Activated CD4-positive, alpha-beta T cell treated with anti-CD3 and anti-CD28 coated beads, Interleukin-2, amount 10 ng/mL, durations not matched to agents 7 days and 5 days (primary cell): ENCODE measurements at regions not wholly inside any gene's neighbourhood (a gene's known extent, or its start where the extent isn't known, plus 50 kb on each side); places are given as distances from the start of the nearest gene placed in this dataset.
"Not testable (repeated sequence)": the region's sequence is repeated elsewhere in the genome, so short reads cannot be mapped to it uniquely, and the experiment has no call there.

ENCODE experiments used
- CTCF ChIA-PET: fragments of 350-600 bp; sonication (Branson Sonifier 250); formaldehyde crosslinking; loops from one replicate; lab custom pipeline; 2021; ENCODE audit warnings: antibody characterized with exemption; lab: Charles Lee
- POLR2A ChIA-PET: fragments of 350-600 bp; sonication (Branson Sonifier 250); formaldehyde crosslinking; loops from one replicate; lab custom pipeline; 2021; ENCODE audit warnings: antibody characterized with exemption; lab: Charles Lee
- DNase-seq: peaks from one replicate; pipeline ENCODE4 v3.0.0-alpha.2; 2020
- H3K27ac Mint-ChIP-seq: one replicate; pipeline ENCODE4 v1.8.0; 2021; ENCODE audit warnings: mild to moderate bottlenecking, moderate library complexity, mixed read lengths
- H3K27me3 Mint-ChIP-seq: one replicate; pipeline ENCODE4 v1.8.0; 2021; ENCODE audit warnings: mixed read lengths
- H3K36me3 Mint-ChIP-seq: one replicate; pipeline ENCODE4 v1.8.0; 2021; ENCODE audit warnings: low read depth, mixed read lengths
- H3K4me1 Mint-ChIP-seq: one replicate; pipeline ENCODE4 v1.8.0; 2021; ENCODE audit warnings: mixed read lengths
- H3K4me3 Mint-ChIP-seq: one replicate; pipeline ENCODE4 v1.8.0; 2021; ENCODE audit warnings: mild to moderate bottlenecking, moderate library complexity, mixed read lengths
- H3K9me3 Mint-ChIP-seq: one replicate; pipeline ENCODE4 v1.8.0; 2021; ENCODE audit warnings: mixed read lengths

- no peaks in the 10 kb centered on the region for H3K9me3 Mint-ChIP-seq
- H3K4me3 Mint-ChIP-seq = no peak overlapping the region
- H3K27me3 Mint-ChIP-seq = peaks cover under 1% of the 10 kb centered on the region
- no peak overlapping the region for H3K27ac Mint-ChIP-seq
- no peak for DNase-seq
- H3K36me3 Mint-ChIP-seq = no peaks in the 10 kb centered on the region
- H3K4me1 Mint-ChIP-seq = no peaks in the 10 kb centered on the region
- CTCF ChIA-PET = no interaction called here
- POLR2A ChIA-PET = no interaction called here
Observed at GRCh38 chr13:101003566-101003965, 329.0 kb upstream of the TMTC4 start.

- Mint-ChIP-seq H3K4me1 (no peaks in the 10 kb centered on the region), H3K4me3 (no peak overlapping the region), H3K9me3 (peaks cover 2% of the 10 kb centered on the region), H3K27me3 (no peaks in the 10 kb centered on the region), H3K36me3 (no peaks in the 10 kb centered on the region), H3K27ac (no peak overlapping the region)
- no peak for DNase-seq
- ChIA-PET POLR2A (no interaction called here), CTCF (no interaction called here)
Observed at GRCh38 chr13:100989392-100989791, 314.8 kb upstream of the TMTC4 start.

GRCh38 chr13:100988921-100989320 is 314.3 kb upstream of the TMTC4 start:
- H3K36me3 Mint-ChIP-seq = no peaks in the 10 kb centered on the region
- CTCF ChIA-PET = no interaction called here
- no peak overlapping the region for H3K4me3 Mint-ChIP-seq
- no peaks in the 10 kb centered on the region for H3K4me1 Mint-ChIP-seq
- no peak overlapping the region for H3K27ac Mint-ChIP-seq
- H3K27me3 Mint-ChIP-seq = no peaks in the 10 kb centered on the region
- DNase-seq = no peak
- POLR2A ChIA-PET = no interaction called here
- H3K9me3 Mint-ChIP-seq = peaks cover 2% of the 10 kb centered on the region

- no peaks in the 10 kb centered on the region for H3K27me3 Mint-ChIP-seq
- ChIA-PET POLR2A (no interaction called here), CTCF (no interaction called here)
- no peak overlapping the region for H3K4me3 Mint-ChIP-seq
- H3K36me3 Mint-ChIP-seq = no peaks in the 10 kb centered on the region
- peaks cover 2% of the 10 kb centered on the region for H3K9me3 Mint-ChIP-seq
- DNase-seq = no peak
- no peak overlapping the region for H3K27ac Mint-ChIP-seq
- no peaks in the 10 kb centered on the region for H3K4me1 Mint-ChIP-seq
Observed at GRCh38 chr13:100987948-100988347, 313.4 kb upstream of the TMTC4 start.

GRCh38 chr13:100986571-100986970 is 312.0 kb upstream of the TMTC4 start:
- no peak overlapping the region for H3K4me3 Mint-ChIP-seq
- no peaks in the 10 kb centered on the region for H3K9me3 Mint-ChIP-seq
- H3K4me1 Mint-ChIP-seq = no peaks in the 10 kb centered on the region
- no peak overlapping the region for H3K27ac Mint-ChIP-seq
- ChIA-PET CTCF (no interaction called here), POLR2A (no interaction called here)
- no peak for DNase-seq
- peaks cover under 1% of the 10 kb centered on the region for H3K27me3 Mint-ChIP-seq
- H3K36me3 Mint-ChIP-seq = no peaks in the 10 kb centered on the region

GRCh38 chr13:100984085-100984705 is 309.6 kb upstream of the TMTC4 start:
- Mint-ChIP-seq H3K36me3 (no peaks in the 10 kb centered on the region), H3K27ac (no peak overlapping the region), H3K9me3 (no peaks in the 10 kb centered on the region), H3K27me3 (peaks cover 6% of the 10 kb centered on the region), H3K4me3 (no peak overlapping the region), H3K4me1 (no peaks in the 10 kb centered on the region)
- ChIA-PET CTCF (interaction anchor here (0.7 to 1.2 kb wide), 2 partner anchors 40 to 69 kb away, joined by 3 read pairs; no protein-coding TSS in a partner anchor), POLR2A (no interaction called here)
- DNase-seq = no peak

- POLR2A ChIA-PET = no interaction called here
Observed at GRCh38 chr13:100983111-100983510, 308.5 kb upstream of the TMTC4 start.

GRCh38 chr13:100980171-100980570 is 305.6 kb upstream of the TMTC4 start:
- peaks cover 12% of the 10 kb centered on the region for H3K27me3 Mint-ChIP-seq

More at GRCh38 chr13:100983111-100983510, 308.5 kb upstream of the TMTC4 start:
- Mint-ChIP-seq H3K27ac (no peak overlapping the region), H3K36me3 (no peaks in the 10 kb centered on the region), H3K9me3 (no peaks in the 10 kb centered on the region), H3K27me3 (peaks cover 10% of the 10 kb centered on the region), H3K4me3 (no peak overlapping the region), H3K4me1 (no peaks in the 10 kb centered on the region)
- DNase-seq = no peak
- CTCF ChIA-PET = no interaction called here

GRCh38 chr13:100977841-100978240 is 303.2 kb upstream of the TMTC4 start:
- H3K27me3 Mint-ChIP-seq = peaks cover 12% of the 10 kb centered on the region
- H3K9me3 Mint-ChIP-seq = no peaks in the 10 kb centered on the region
- no peak overlapping the region for H3K4me3 Mint-ChIP-seq
- H3K27ac Mint-ChIP-seq = no peak overlapping the region
- ChIA-PET CTCF (no interaction called here), POLR2A (no interaction called here)
- no peaks in the 10 kb centered on the region for H3K36me3 Mint-ChIP-seq
- DNase-seq = no peak
- no peaks in the 10 kb centered on the region for H3K4me1 Mint-ChIP-seq

More at GRCh38 chr13:100980171-100980570, 305.6 kb upstream of the TMTC4 start:
- no peaks in the 10 kb centered on the region for H3K9me3 Mint-ChIP-seq
- no peaks in the 10 kb centered on the region for H3K4me1 Mint-ChIP-seq
- no peak overlapping the region for H3K27ac Mint-ChIP-seq
- DNase-seq = no peak
- ChIA-PET POLR2A (no interaction called here), CTCF (no interaction called here)
- H3K4me3 Mint-ChIP-seq = no peak overlapping the region
- H3K36me3 Mint-ChIP-seq = no peaks in the 10 kb centered on the region

- no peaks in the 10 kb centered on the region for H3K4me1 Mint-ChIP-seq
- ChIA-PET POLR2A (no interaction called here), CTCF (no interaction called here)
- H3K9me3 Mint-ChIP-seq = peaks cover 3% of the 10 kb centered on the region
- H3K4me3 Mint-ChIP-seq = no peak overlapping the region
- H3K36me3 Mint-ChIP-seq = no peaks in the 10 kb centered on the region
- DNase-seq = no peak
- no peak overlapping the region for H3K27ac Mint-ChIP-seq
- H3K27me3 Mint-ChIP-seq = peaks cover 12% of the 10 kb centered on the region
Observed at GRCh38 chr13:100976993-100977392, 302.4 kb upstream of the TMTC4 start.

GRCh38 chr13:100975666-100976065 is 301.1 kb upstream of the TMTC4 start:
- DNase-seq, H3K4me1 Mint-ChIP-seq, H3K4me3 Mint-ChIP-seq, H3K27ac Mint-ChIP-seq, CTCF ChIA-PET, H3K9me3 Mint-ChIP-seq, POLR2A ChIA-PET, H3K36me3 Mint-ChIP-seq, H3K27me3 Mint-ChIP-seq: not testable (repeated sequence)

GRCh38 chr13:100962585-100962984 is 288.0 kb upstream of the TMTC4 start:
- CTCF ChIA-PET = no interaction called here
- H3K27me3 Mint-ChIP-seq = no peaks in the 10 kb centered on the region
- H3K4me1 Mint-ChIP-seq = no peaks in the 10 kb centered on the region
- no peaks in the 10 kb centered on the region for H3K36me3 Mint-ChIP-seq
- H3K9me3 Mint-ChIP-seq = peaks cover 2% of the 10 kb centered on the region
- DNase-seq = no peak
- H3K4me3 Mint-ChIP-seq = no peak overlapping the region
- POLR2A ChIA-PET = no interaction called here
- H3K27ac Mint-ChIP-seq = no peak overlapping the region

GRCh38 chr13:100961186-100961585 is 286.6 kb upstream of the TMTC4 start:
- no peaks in the 10 kb centered on the region for H3K27me3 Mint-ChIP-seq
- no peak for DNase-seq
- H3K27ac Mint-ChIP-seq = no peak overlapping the region
- H3K36me3 Mint-ChIP-seq = no peaks in the 10 kb centered on the region
- peaks cover 2% of the 10 kb centered on the region for H3K9me3 Mint-ChIP-seq
- H3K4me1 Mint-ChIP-seq = no peaks in the 10 kb centered on the region
- POLR2A ChIA-PET = no interaction called here
- no peak overlapping the region for H3K4me3 Mint-ChIP-seq
- CTCF ChIA-PET = no interaction called here

GRCh38 chr13:100958831-100959230 is 284.2 kb upstream of the TMTC4 start:
- Mint-ChIP-seq H3K27me3 (no peaks in the 10 kb centered on the region), H3K9me3 (no peaks in the 10 kb centered on the region), H3K27ac (no peak overlapping the region), H3K4me3 (no peak overlapping the region), H3K4me1 (no peaks in the 10 kb centered on the region), H3K36me3 (no peaks in the 10 kb centered on the region)
- no peak for DNase-seq
- ChIA-PET CTCF (no interaction called here), POLR2A (no interaction called here)
